Gastroesophageal sphincter (tissue), 4 donors: ENCODE measurements at regions not wholly inside any gene's neighbourhood (a gene's known extent, or its start where the extent isn't known, plus 50 kb on each side); places are given as distances from the start of the nearest gene placed in this dataset.

Experiments used
- ATAC-seq: fragments of 150-250 bp; one replicate; pipeline ENCODE4 v1.9.1; 2016; ENCODE audit warnings: mild to moderate bottlenecking, moderate library complexity
- H3K27ac ChIP-seq, 4 donors: fragments of 200-600 bp; sonication (generic) in 3 of 4; 1 replicate in 3 of 4; 2 replicates in 1 of 4; pipeline ENCODE4 v1.5.1; 2016 to 2019
- H3K27me3 ChIP-seq: fragments of 200-600 bp; sonication (generic); one replicate; pipeline ENCODE4 v1.5.1; 2019
- H3K36me3 ChIP-seq, 2 donors: fragments of 200-600 bp; sonication (generic); one replicate each; pipeline ENCODE4 v1.5.1; 2019; ENCODE audit warnings: control low read depth in 1 of 2
- H3K4me1 ChIP-seq, 3 donors: fragments of 200-600 bp; sonication (generic); 1 replicate in 2 of 3; 2 replicates in 1 of 3; pipeline ENCODE4 v1.5.1; 2016 to 2019; ENCODE audit warnings: control low read depth in 2 of 3
- H3K4me3 ChIP-seq, 2 donors: fragments of 200-600 bp; sonication (generic); one replicate each; pipeline ENCODE4 v1.5.1; 2019; ENCODE audit warnings: mild to moderate bottlenecking in 1 of 2, moderate library complexity in 1 of 2
- H3K9me3 ChIP-seq, 3 donors: fragments of 200-600 bp; sonication (generic); one replicate each; pipeline ENCODE4 v1.5.1; 2017 to 2019; ENCODE audit warnings: control low read depth in 2 of 3
- EP300 ChIP-seq: sonication (generic); formaldehyde crosslinking; IDR thresholded peaks from one replicate; pipeline ENCODE4 v1.6.1; 2017; ENCODE audit warnings: antibody characterized with exemption, mild to moderate bottlenecking
- POLR2A ChIP-seq, 2 donors: fragments of 450-650 bp; IDR thresholded peaks; one replicate each; pipeline ENCODE4 v1.6.1; 2017; ENCODE audit warnings: antibody characterized with exemption in 2 of 2, mild to moderate bottlenecking in 2 of 2, moderate library complexity in 1 of 2
- POLR2AphosphoS5 ChIP-seq: sonication (generic); formaldehyde crosslinking; IDR thresholded peaks from one replicate; pipeline ENCODE4 v1.6.1; 2017; ENCODE audit warnings: antibody characterized with exemption
- WGBS, 2 donors: methylation state at CpG; one replicate each; pipeline ENCODE4 v1.1.5; 2018; ENCODE audit warnings: low coverage in 1 of 2; 5-methylcytosine and 5-hydroxymethylcytosine counted together
- TF ChIP-seq, protein P1 (sequence below), 4 experiments: fragments of 200-600 bp in 2 of 4; fragments of 450-650 bp in 2 of 4; sonication (generic) in 1 of 4; IDR thresholded peaks; one replicate each; pipeline ENCODE4 v1.5.1; 2017 to 2019; ENCODE audit warnings: antibody characterized with exemption in 4 of 4, mild to moderate bottlenecking in 2 of 4, moderate library complexity in 2 of 4

DNA sequence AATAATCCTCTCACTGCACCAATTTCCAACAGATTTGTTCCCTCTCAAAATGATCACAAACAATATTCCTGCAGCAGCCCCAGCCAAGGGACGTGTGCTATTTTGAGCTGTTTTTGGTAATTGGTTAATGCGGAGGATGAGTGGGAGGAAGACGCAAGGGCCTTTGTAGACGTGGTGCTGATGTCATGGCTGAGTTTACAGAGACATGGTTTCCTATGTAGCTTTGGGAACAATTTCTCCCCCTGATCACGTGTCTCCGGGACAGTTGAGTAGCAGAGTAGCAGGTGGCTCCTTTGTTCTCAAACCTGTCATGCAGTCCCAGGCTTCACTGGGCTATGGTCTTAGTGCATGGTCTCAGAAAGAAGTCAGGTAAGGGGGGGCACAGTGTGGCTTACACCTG, 183.2 kb upstream of the NECTIN1 start:
- Histone ChIP-seq H3K9me3 (peaks cover 0 to 4% (median 0%) of the 10 kb centered on the region in 3 donors), H3K27ac (no peak overlapping the region), H3K36me3 (no peaks in the 10 kb centered on the region), H3K4me3 (no peak overlapping the region), H3K27me3 (peaks cover 48% of the 10 kb centered on the region), H3K4me1 (no peaks in the 10 kb centered on the region)
- WGBS, 2 donors: 68% methylated on average over 4 of the region's 6 CpGs; no CpG with 5 or more reads in 1 of the 2 donors
- ATAC-seq: no peak
- TF ChIP-seq, protein P1, sequence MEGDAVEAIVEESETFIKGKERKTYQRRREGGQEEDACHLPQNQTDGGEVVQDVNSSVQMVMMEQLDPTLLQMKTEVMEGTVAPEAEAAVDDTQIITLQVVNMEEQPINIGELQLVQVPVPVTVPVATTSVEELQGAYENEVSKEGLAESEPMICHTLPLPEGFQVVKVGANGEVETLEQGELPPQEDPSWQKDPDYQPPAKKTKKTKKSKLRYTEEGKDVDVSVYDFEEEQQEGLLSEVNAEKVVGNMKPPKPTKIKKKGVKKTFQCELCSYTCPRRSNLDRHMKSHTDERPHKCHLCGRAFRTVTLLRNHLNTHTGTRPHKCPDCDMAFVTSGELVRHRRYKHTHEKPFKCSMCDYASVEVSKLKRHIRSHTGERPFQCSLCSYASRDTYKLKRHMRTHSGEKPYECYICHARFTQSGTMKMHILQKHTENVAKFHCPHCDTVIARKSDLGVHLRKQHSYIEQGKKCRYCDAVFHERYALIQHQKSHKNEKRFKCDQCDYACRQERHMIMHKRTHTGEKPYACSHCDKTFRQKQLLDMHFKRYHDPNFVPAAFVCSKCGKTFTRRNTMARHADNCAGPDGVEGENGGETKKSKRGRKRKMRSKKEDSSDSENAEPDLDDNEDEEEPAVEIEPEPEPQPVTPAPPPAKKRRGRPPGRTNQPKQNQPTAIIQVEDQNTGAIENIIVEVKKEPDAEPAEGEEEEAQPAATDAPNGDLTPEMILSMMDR (IDR thresholded peaks at IDR 0.05): no peak
- TF ChIP-seq EP300 (no peak), POLR2A (IDR thresholded peaks at IDR 0.05) (no peak), POLR2AphosphoS5 (no peak)

DNA sequence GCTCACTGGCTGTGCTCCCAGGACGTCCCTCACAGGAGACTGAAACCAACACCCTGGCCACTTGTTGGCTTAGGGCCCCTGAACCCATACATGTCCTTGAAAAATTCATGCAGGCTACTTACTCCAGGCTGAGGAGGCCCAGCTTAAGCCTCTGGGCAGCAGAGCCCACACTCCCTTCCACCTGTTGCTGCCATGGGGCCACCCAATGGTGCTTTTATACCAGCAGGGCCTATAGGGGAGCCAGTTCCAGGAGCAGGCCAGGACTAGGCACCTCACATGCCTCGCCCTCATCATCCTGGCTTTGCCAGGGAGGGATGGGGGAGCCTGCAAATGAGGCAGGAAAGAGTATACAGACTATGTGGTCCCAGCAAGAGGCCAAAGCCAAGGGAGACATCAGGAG, 181.7 kb upstream of the NECTIN1 start:
- no peak overlapping the region for H3K27ac ChIP-seq
- TF ChIP-seq, protein P1 (IDR thresholded peaks at IDR 0.05): no peak
- TF ChIP-seq EP300 (no peak), POLR2A (IDR thresholded peaks at IDR 0.05) (no peak), POLR2AphosphoS5 (no peak)
- H3K36me3 ChIP-seq: no peaks in the 10 kb centered on the region
- peaks cover 56% of the 10 kb centered on the region for H3K27me3 ChIP-seq
- peaks cover 0 to 4% (median 0%) of the 10 kb centered on the region in 3 donors for H3K9me3 ChIP-seq
- H3K4me3 ChIP-seq: no peak overlapping the region
- H3K4me1 ChIP-seq: no peaks in the 10 kb centered on the region
- ATAC-seq: no peak
- WGBS, 2 donors: no CpG with 5 or more reads among the region's 2 CpGs

DNA sequence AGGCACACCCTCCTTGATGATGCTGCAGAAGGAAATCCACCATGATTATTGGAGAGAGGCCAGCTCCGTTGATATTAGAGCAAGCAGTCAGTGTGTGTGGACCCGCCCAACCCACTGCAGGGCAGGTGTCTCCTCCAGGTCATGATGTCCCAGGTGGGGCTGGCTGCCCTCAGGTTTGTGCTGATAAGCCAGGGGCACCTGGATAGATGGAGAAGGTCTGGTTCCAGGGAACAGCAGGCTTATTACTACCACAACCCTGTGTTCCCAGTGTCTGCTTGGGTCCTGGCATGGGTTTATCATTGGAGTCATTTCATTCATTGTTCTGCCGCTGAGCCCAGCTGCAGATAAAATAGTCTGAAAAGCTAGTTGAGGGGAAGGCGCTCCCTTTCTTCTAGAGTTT, 181.1 kb upstream of the NECTIN1 start:
- no peak for ATAC-seq
- H3K4me3 ChIP-seq: no peak overlapping the region
- 50 to 60% methylated on average over 1 of the region's 4 CpGs for WGBS, 2 donors
- TF ChIP-seq EP300: no peak
- no peak for TF ChIP-seq POLR2A (IDR thresholded peaks at IDR 0.05)
- TF ChIP-seq POLR2AphosphoS5: no peak
- TF ChIP-seq, protein P1 (IDR thresholded peaks at IDR 0.05): no peak
- peaks cover 0 to 4% (median 0%) of the 10 kb centered on the region in 3 donors for H3K9me3 ChIP-seq
- peaks cover 59% of the 10 kb centered on the region for H3K27me3 ChIP-seq
- H3K36me3 ChIP-seq: no peaks in the 10 kb centered on the region
- no peak overlapping the region for H3K27ac ChIP-seq
- no peaks in the 10 kb centered on the region for H3K4me1 ChIP-seq

DNA sequence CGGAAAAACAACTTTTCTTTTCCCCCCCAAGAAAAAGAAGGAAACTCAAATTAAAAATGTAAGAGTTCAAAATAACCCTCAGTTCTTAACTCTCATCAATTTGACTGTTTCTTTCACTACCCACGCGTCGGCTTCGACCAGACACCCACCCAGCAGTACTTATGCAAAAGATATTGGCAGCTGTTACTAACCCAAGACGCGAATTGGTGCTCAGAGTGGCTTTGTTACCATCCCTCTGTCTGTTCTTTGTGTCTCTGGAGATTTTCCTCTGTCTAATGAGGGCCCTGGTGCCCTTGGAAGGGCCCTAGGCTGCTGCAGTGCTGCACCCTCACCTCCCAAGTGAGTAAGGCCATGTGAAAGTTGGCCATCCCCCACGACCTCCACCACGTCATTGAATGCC, 180.5 kb upstream of the NECTIN1 start:
- 81 to 88% methylated on average over 7 of the region's 9 CpGs for WGBS, 2 donors

DNA sequence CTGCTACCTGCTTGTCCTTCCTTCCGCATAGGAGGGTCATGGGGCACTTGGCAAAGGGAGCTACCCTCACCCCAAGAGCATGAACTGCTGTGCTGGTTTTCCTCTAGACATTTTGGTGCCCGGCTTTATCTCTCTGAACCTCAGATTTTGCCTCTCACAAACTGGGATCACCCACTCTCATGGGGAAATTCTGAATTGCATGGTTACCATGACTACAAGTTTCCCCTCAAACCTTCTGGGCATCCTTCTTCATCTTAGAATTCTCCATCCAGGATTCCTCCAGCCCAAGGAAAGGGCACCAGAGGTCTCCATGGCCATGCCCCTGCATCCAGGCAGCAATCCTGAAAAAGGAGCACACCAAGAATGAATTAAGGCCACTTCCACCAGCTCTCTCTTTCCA, 180.1 kb upstream of the NECTIN1 start:
- H3K4me3 ChIP-seq: no peak overlapping the region
- WGBS, 2 donors: 100% methylated on average over 1 of the region's 2 CpGs
- TF ChIP-seq EP300 (no peak), POLR2A (IDR thresholded peaks at IDR 0.05) (no peak), POLR2AphosphoS5 (no peak)
- TF ChIP-seq, protein P1 (IDR thresholded peaks at IDR 0.05): no peak
- no peaks in the 10 kb centered on the region for H3K4me1 ChIP-seq
- no peak overlapping the region for H3K27ac ChIP-seq
- H3K36me3 ChIP-seq: no peaks in the 10 kb centered on the region
- H3K27me3 ChIP-seq: peaks cover 55% of the 10 kb centered on the region
- no peaks in the 10 kb centered on the region for H3K9me3 ChIP-seq
- ATAC-seq: no peak

More for the DNA sequence above, 180.5 kb upstream of the NECTIN1 start:
- ATAC-seq: no peak
- no peaks in the 10 kb centered on the region for H3K4me1 ChIP-seq
- TF ChIP-seq, protein P1 (IDR thresholded peaks at IDR 0.05): no peak
- TF ChIP-seq POLR2A (IDR thresholded peaks at IDR 0.05): no peak
- no peak for TF ChIP-seq POLR2AphosphoS5
- TF ChIP-seq EP300: no peak
- no peak overlapping the region for H3K27ac ChIP-seq
- no peaks in the 10 kb centered on the region for H3K9me3 ChIP-seq
- H3K4me3 ChIP-seq: no peak overlapping the region
- no peaks in the 10 kb centered on the region for H3K36me3 ChIP-seq
- H3K27me3 ChIP-seq: peaks cover 55% of the 10 kb centered on the region
